ENCODE measurements at regions not wholly inside any gene's neighbourhood (a gene's known extent, or its start where the extent isn't known, plus 50 kb on each side); places are given as distances from the start of the nearest gene placed in this dataset.

GRCh38 chr4:54395013-54395527 lies 166.0 kb downstream of the PDGFRA start:
- Histone ChIP-seq H3K27me3 (replicated peaks in 1 of 4; ENCODE audit: control insufficient read depth in 3 of 4, extremely low read depth in 1 of 4, insufficient read depth in 3 of 4, low read length in 3 of 4) (no peaks in the 10 kb centered on the region), H2BK15ac (ENCODE audit: low read length) (no peak overlapping the region), H2AK5ac (ENCODE audit: low read depth, low read length) (no peak overlapping the region), H2BK5ac (ENCODE audit: low read depth, low read length) (no peak overlapping the region), H3K56ac (replicated peaks; ENCODE audit: insufficient read length, low read depth, low read length) (no peak overlapping the region), H3K9me3 (ENCODE audit: insufficient read depth in 2 of 2, low read depth in 1 of 2, low read length in 1 of 2) (no peaks in the 10 kb centered on the region; a peak in 1 of 4 replicates), H3K4me2 (ENCODE audit: insufficient read depth in 1 of 2, low read depth in 2 of 2, low read length in 2 of 2) (no peak overlapping the region), H3K79me1 (ENCODE audit: low read depth, low read length) (no peaks in the 10 kb centered on the region), H2BK12ac (ENCODE audit: low read depth, low read length) (no peak overlapping the region), H3K4me3 (ENCODE audit: extremely low read depth in 1 of 4, insufficient read depth in 2 of 4, low read depth in 3 of 4, low read length in 4 of 4) (no peak overlapping the region), H3K14ac (ENCODE audit: insufficient read length) (no peak overlapping the region), H3K79me2 (ENCODE audit: control insufficient read depth in 1 of 2, insufficient read depth in 2 of 2, low read length in 2 of 2) (no peaks in the 10 kb centered on the region), H3K36me3 (ENCODE audit: control insufficient read depth in 2 of 4, insufficient read depth in 4 of 4, low read length in 3 of 4) (no peaks in the 10 kb centered on the region), H4K5ac (ENCODE audit: insufficient read length, low read depth, low read length) (no peak overlapping the region), H2AFZ (ENCODE audit: low read length) (no peak overlapping the region), H2BK20ac (ENCODE audit: low read length) (no peak overlapping the region), H4K20me1 (replicated peaks in 1 of 2; ENCODE audit: control insufficient read depth in 1 of 2, insufficient read depth in 2 of 2, low read length in 2 of 2) (no peaks in the 10 kb centered on the region), H2BK120ac (replicated peaks; ENCODE audit: low read depth, low read length) (no peak overlapping the region), H4K91ac (replicated peaks; ENCODE audit: insufficient read length, low read length) (no peak overlapping the region), H3K4me1 (replicated peaks in 1 of 4; ENCODE audit: control insufficient read depth in 3 of 4, insufficient read depth in 4 of 4, low read length in 3 of 4) (no peaks in the 10 kb centered on the region), H3K27ac (ENCODE audit: low read depth, low read length) (no peak overlapping the region), H3K4ac (replicated peaks; ENCODE audit: insufficient read length, low read depth, low read length) (no peak overlapping the region), H3K23me2 (ENCODE audit: low read depth, low read length) (no peaks in the 10 kb centered on the region), H4K8ac (ENCODE audit: extremely low read depth, insufficient read depth, low read length) (no peak overlapping the region), H3K23ac (ENCODE audit: insufficient read length) (no peak overlapping the region), H3K9ac (replicated peaks in 1 of 4; ENCODE audit: extremely low read depth in 1 of 4, low read depth in 3 of 4, low read length in 3 of 4) (no peak overlapping the region), H3K18ac (ENCODE audit: extremely low read depth, low read length) (no peak overlapping the region)
- POLR2A ChIA-PET (ENCODE audit: partially characterized antibody), result no interaction called here
- FAIRE-seq, result no peak
- no peak for DNase-seq (ENCODE audit: low read depth in 1 of 2, low spot score in 2 of 2)
- 90% methylated on average over 3 of the region's 3 CpGs; no CpG with 5 or more reads in 1 of the 2 experiments for WGBS, 2 experiments (ENCODE audit: extremely low coverage in 1 of 2, insufficient coverage in 1 of 2, insufficient read length in 1 of 2, insufficient replicate concordance in 2 of 2, low coverage in 1 of 2, low lambda C conversion rate in 2 of 2, missing lambda C conversion rate in 1 of 2)
- CTCF ChIA-PET (ENCODE audit: partially characterized antibody), result interaction anchor here (0.6 to 1.7 kb wide), 5 partner anchors 10 to 148 kb away, joined by 3 to 7 read pairs (median 3); no protein-coding TSS in a partner anchor
- TF ChIP-seq NANOG (IDR thresholded peaks at IDR 0.05; ENCODE audit: insufficient read depth, low read depth, low read length, poor library complexity, severe bottlenecking) (no peak), KDM4A (IDR thresholded peaks at IDR 0.05; ENCODE audit: low read depth, low read length, severe bottlenecking) (no peak), SIX5 (IDR thresholded peaks at IDR 0.05; ENCODE audit: low read depth, low read length) (no peak), RBBP5 (IDR thresholded peaks at IDR 0.05; ENCODE audit: borderline replicate concordance, low read depth, low read length) (no peak), POLR2AphosphoS5 (IDR thresholded peaks at IDR 0.05; ENCODE audit: low read depth, low read length) (no peak), SIN3A (conservative IDR thresholded peaks at IDR 0.05 in 1 of 2, IDR thresholded peaks at IDR 0.05 in 1 of 2; ENCODE audit: low read depth in 1 of 2, low read length in 2 of 2) (no peak), SP4 (IDR thresholded peaks at IDR 0.05; ENCODE audit: low read length) (no peak), ASH2L (IDR thresholded peaks at IDR 0.05; ENCODE audit: low read length) (no peak), BRCA1 (IDR thresholded peaks at IDR 0.05; ENCODE audit: low read depth, low read length) (no peak), CHD2 (IDR thresholded peaks at IDR 0.05; ENCODE audit: low read length) (no peak), YY1 (IDR thresholded peaks at IDR 0.05; ENCODE audit: low read depth, low read length) (no peak), POU5F1 (IDR thresholded peaks at IDR 0.05; ENCODE audit: low read depth, low read length) (no peak), HDAC6 (IDR thresholded peaks at IDR 0.05; ENCODE audit: low read depth, low read length) (no peak), TAF1 (IDR thresholded peaks at IDR 0.05; ENCODE audit: low read depth, low read length) (no peak), RNF2 (IDR thresholded peaks at IDR 0.05; ENCODE audit: borderline replicate concordance, low read depth, low read length, missing control alignments, poor library complexity, severe bottlenecking) (no peak)
